ENCODE measurements at regions not wholly inside any gene's neighbourhood (a gene's known extent, or its start where the extent isn't known, plus 50 kb on each side); places are given as distances from the start of the nearest gene placed in this dataset.
"Not testable (repeated sequence)": the region's sequence is repeated elsewhere in the genome, so short reads cannot be mapped to it uniquely, and the experiment has no call there.

DNA sequence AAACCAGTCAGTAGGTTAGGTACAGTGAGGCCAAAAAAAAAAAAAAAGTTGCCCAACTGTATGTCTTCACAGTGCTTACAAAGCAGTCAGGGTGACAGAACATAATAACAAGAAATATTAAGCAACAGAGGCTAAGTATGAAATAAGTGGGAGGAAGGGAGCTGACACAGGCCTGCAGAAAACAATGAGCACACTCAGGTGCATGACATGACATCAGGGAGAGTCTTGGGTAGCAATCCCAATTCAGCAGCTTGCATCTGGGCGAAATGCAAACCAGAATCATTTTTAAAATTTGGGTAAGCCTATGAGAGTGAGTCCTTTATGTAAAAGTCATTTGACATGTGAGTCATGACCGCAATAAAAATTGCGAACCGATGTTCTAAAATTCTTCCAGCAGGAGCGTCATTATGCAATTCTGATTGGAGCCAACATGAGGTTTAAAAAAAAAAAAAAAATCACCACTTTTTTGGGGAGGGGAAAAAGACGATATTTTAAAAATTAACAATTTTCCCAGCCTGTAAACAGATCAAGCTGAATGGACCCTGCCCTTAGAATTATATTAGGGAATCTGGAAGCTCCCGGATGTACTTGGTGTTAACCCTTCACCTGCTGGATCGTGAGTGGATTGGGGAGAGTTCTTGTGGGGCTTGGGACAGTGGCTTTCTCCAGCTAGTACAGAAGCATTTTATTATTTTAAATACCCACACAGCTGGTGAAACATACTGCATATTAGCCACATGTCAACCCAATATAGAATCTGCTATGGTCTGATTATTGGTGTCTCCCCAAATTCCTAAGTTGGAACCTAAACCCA, 127.9 kb downstream of the NPIPB5 start:
- intact Hi-C loops (cut with DNase I) = no loop called here
- Histone ChIP-seq H3K27me3 (peaks cover 0 to 12% (median 0%) of the 10 kb centered on the region in 3 donors), H3K27ac (no peak overlapping the region), H3K4me3 (no peak overlapping the region), H3K4me1 (no peaks in the 10 kb centered on the region), H3K36me3 (no peaks in the 10 kb centered on the region), H3K9me3 (peaks cover 0 to 4% (median 1%) of the 10 kb centered on the region in 4 donors)
- WGBS, 2 donors = 35 to 68% methylated on average over 8 of the region's 8 CpGs
- DNase-seq = no peak
- TF ChIP-seq, protein P1, sequence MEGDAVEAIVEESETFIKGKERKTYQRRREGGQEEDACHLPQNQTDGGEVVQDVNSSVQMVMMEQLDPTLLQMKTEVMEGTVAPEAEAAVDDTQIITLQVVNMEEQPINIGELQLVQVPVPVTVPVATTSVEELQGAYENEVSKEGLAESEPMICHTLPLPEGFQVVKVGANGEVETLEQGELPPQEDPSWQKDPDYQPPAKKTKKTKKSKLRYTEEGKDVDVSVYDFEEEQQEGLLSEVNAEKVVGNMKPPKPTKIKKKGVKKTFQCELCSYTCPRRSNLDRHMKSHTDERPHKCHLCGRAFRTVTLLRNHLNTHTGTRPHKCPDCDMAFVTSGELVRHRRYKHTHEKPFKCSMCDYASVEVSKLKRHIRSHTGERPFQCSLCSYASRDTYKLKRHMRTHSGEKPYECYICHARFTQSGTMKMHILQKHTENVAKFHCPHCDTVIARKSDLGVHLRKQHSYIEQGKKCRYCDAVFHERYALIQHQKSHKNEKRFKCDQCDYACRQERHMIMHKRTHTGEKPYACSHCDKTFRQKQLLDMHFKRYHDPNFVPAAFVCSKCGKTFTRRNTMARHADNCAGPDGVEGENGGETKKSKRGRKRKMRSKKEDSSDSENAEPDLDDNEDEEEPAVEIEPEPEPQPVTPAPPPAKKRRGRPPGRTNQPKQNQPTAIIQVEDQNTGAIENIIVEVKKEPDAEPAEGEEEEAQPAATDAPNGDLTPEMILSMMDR (IDR thresholded peaks at IDR 0.05) = no peak
- TF ChIP-seq EP300 (IDR thresholded peaks at IDR 0.05) = peak in 1 of 4 donors; percentile 39
- no peak for TF ChIP-seq POLR2A (IDR thresholded peaks at IDR 0.05)
- TF ChIP-seq POLR2AphosphoS5 (IDR thresholded peaks at IDR 0.05) = peak in 3 of 4 donors; percentile 53 to 67 (median 54)

DNA sequence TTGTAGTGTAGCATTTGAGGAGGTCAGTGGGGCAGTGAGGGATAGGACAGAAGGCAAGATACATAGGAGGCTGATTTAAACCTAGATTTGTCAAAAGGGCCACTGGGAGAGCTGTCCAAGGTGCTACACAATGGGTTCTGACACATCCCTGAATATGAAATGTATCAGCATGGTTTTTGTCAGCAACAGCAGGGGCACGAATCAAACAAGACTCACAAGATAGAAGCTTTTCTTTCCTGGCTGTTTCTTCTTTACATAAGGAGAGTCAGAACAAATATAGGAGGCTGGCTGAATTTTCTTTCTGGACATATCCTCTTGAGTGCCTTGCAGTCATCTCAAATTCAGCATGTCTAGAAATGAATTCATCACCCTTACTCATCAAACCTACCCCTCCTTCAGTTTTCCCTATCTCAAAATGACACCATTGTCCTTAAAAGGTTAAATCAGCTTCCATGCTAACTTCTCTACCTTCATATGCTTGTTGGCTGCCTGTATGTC, 130.5 kb downstream of the NPIPB5 start:
- 23 to 42% methylated on average over 1 of the region's 1 CpG for WGBS, 2 donors
- intact Hi-C loops (cut with DNase I) = no loop called here
- Histone ChIP-seq H3K27me3 (peaks cover 0 to 7% (median 0%) of the 10 kb centered on the region in 3 donors), H3K27ac (no peak overlapping the region), H3K9me3 (peaks cover 0 to 4% (median 1%) of the 10 kb centered on the region in 4 donors), H3K4me3 (no peak overlapping the region), H3K36me3 (no peaks in the 10 kb centered on the region), H3K4me1 (no peaks in the 10 kb centered on the region)
- TF ChIP-seq POLR2AphosphoS5 (IDR thresholded peaks at IDR 0.05) (no peak), EP300 (IDR thresholded peaks at IDR 0.05) (no peak), POLR2A (IDR thresholded peaks at IDR 0.05) (no peak)
- TF ChIP-seq, protein P1 (IDR thresholded peaks at IDR 0.05) = no peak
- DNase-seq = no peak

DNA sequence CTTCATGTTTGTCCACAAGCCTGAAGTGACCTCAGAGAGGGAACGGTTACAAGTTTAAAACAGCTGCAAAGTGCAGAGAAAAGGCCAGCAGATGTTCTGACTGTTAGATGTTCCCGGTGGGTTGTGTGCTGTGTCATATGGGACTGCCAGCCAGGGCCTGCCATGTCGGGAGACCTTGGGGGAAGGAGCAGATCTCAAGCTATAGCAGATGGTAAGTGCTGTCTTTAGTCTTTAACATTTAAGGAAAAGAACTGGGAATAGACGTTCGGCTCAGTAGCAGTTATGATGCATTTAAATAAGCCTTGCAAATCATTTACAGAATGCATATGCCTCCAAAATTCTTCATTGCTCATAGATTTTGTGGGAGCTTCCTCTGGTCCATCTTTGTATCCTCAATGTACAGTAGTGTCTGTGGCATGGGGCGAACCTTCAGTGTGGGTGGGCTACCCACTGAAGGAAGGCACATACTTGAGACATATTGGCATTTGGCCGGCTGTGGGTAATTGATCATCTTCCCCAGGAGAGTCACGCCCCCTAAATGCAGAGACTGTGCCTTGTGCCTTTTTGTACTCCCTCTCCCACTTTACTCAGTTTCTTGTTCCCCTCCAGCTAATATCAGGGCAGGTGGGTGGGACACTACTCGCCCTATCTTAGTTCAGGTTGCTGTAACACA, 131.9 kb downstream of the NPIPB5 start:
- TF ChIP-seq POLR2AphosphoS5 (IDR thresholded peaks at IDR 0.05) = no peak
- TF ChIP-seq POLR2A (IDR thresholded peaks at IDR 0.05) = no peak
- TF ChIP-seq, protein P1 (IDR thresholded peaks at IDR 0.05) = no peak
- no peak for TF ChIP-seq EP300 (IDR thresholded peaks at IDR 0.05)
- H3K36me3 ChIP-seq = no peaks in the 10 kb centered on the region
- H3K27me3 ChIP-seq = peaks cover 0 to 9% (median 0%) of the 10 kb centered on the region in 3 donors
- no peaks in the 10 kb centered on the region for H3K9me3 ChIP-seq
- no peak overlapping the region for H3K27ac ChIP-seq
- intact Hi-C loops (cut with DNase I) = no loop called here
- no peak overlapping the region for H3K4me3 ChIP-seq
- no peak for DNase-seq
- 53 to 74% methylated on average over 9 of the region's 9 CpGs for WGBS, 2 donors
- H3K4me1 ChIP-seq = no peaks in the 10 kb centered on the region

DNA sequence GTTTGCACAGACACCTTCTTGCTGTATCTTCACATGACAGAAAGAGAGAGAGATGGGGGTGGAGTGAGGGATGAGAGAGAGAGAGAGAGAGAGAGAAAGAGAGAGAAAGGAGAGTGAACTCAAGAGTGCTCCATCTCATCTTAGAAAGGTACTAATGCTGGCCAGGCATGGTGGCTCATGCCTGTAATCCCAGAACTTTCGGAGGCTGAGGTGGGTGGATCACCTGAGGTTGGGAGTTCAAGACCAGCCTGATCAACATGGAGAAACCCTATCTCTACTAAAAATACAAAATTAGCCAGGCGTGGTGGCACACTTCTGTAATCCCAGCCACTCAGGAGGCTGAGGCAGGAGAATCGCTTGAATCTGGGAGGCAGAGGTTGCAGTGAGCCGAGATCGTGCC, 132.5 kb downstream of the NPIPB5 start:
- intact Hi-C loops (cut with DNase I) = not testable (repeated sequence)

DNA sequence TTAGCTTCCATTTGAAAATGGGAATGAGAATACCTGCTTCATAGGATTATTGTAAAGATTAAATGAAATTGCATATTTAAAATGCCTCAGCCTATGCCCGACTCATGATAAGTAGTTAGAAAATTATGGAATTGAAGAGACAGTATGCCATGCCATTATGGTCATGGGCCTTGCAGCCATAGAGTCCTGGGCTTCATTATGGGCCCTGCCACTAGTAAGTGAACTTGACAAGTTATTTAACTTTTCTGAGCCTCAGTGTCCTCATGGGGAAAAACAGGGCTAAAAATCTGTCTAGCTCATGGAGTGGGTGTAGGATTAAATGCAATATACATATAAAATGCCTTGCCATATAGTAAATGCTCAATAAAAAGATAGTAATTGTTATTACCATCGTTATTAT, 133.2 kb downstream of the NPIPB5 start:
- H3K9me3 ChIP-seq = no peaks in the 10 kb centered on the region

More for the DNA sequence above, 132.5 kb downstream of the NPIPB5 start:
- H3K27me3 ChIP-seq, H3K9me3 ChIP-seq, H3K27ac ChIP-seq, H3K36me3 ChIP-seq, DNase-seq, H3K4me1 ChIP-seq, H3K4me3 ChIP-seq: not testable (repeated sequence)
- WGBS, 2 donors = 90 to 92% methylated on average over 5 of the region's 5 CpGs

More for the DNA sequence above, 133.2 kb downstream of the NPIPB5 start:
- no peak for DNase-seq
- intact Hi-C loops (cut with DNase I) = no loop called here
- H3K4me3 ChIP-seq = no peak overlapping the region
- no peaks in the 10 kb centered on the region for H3K4me1 ChIP-seq
- no peaks in the 10 kb centered on the region for H3K36me3 ChIP-seq
- 80 to 82% methylated on average over 2 of the region's 2 CpGs for WGBS, 2 donors
- peaks cover 0 to 9% (median 0%) of the 10 kb centered on the region in 3 donors for H3K27me3 ChIP-seq
- no peak overlapping the region for H3K27ac ChIP-seq
- TF ChIP-seq POLR2A (IDR thresholded peaks at IDR 0.05) = no peak
- TF ChIP-seq, protein P1 (IDR thresholded peaks at IDR 0.05) = no peak
- TF ChIP-seq EP300 (IDR thresholded peaks at IDR 0.05) = no peak
- no peak for TF ChIP-seq POLR2AphosphoS5 (IDR thresholded peaks at IDR 0.05)

Data from sigmoid colon (tissue), 6 donors.